ENCODE measurements at regions not wholly inside any gene's neighbourhood (a gene's known extent, or its start where the extent isn't known, plus 50 kb on each side); places are given as distances from the start of the nearest gene placed in this dataset.

DNA sequence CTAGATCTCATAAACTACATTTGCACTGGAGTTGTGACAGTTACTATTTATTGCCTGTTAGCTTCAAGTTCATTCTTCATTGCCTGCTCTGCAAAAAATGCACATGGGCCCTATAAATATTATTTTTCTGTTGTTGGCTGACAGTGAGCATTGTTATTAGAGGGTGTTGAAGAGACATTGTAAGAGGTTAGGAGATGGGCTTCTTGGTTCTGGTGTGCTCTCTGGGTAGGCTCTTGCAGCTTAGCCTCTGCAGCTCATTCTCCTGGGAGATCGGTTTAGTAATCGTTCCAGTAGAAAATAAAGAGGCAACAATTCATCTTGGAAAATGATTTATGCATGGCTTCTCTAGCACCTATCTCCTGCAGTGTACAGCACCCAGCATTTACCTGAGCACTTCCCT is 113.8 kb upstream of the SCN7A start:
- TF ChIP-seq CTCF (IDR thresholded peaks at IDR 0.05) = no peak
- TF ChIP-seq POLR2A (IDR thresholded peaks at IDR 0.05) = no peak
